MM.1S (cell line): ENCODE measurements at regions not wholly inside any gene's neighbourhood (a gene's known extent, or its start where the extent isn't known, plus 50 kb on each side); places are given as distances from the start of the nearest gene placed in this dataset.

Experiments used
- DNase-seq: peaks from one replicate; pipeline ENCODE4 v3.0.0-alpha.2; 2015
- H2AFZ ChIP-seq: fragments of 300-600 bp; sonication (generic); 2 replicates; pipeline ENCODE4 v1.6.0; 2016; ENCODE audit warnings: antibody characterized with exemption, low read length
- H3F3A ChIP-seq: fragments of 300-600 bp; sonication (generic); 2 replicates; pipeline ENCODE4 v1.6.1; 2016; ENCODE audit warnings: mild to moderate bottlenecking, antibody characterized with exemption, low read length, moderate library complexity, mixed read lengths; ENCODE audit not compliant: insufficient read depth
- H3K27ac ChIP-seq: fragments of 300-600 bp; sonication (generic); 2 replicates; pipeline ENCODE4 v1.5.1; 2016; ENCODE audit warnings: mild to moderate bottlenecking, low read length
- H3K27me3 ChIP-seq: fragments of 300-600 bp; sonication (generic); replicated peaks from 2 replicates; pipeline ENCODE4 v1.6.0; 2016; ENCODE audit warnings: low read length; ENCODE audit not compliant: insufficient read depth
- H3K36me3 ChIP-seq: fragments of 300-600 bp; sonication (generic); replicated peaks from 2 replicates; pipeline ENCODE4 v1.6.1; 2016; ENCODE audit warnings: mild to moderate bottlenecking, low read length, mixed read lengths; ENCODE audit not compliant: insufficient read depth
- H3K4me1 ChIP-seq: fragments of 300-600 bp; sonication (generic); 2 replicates; pipeline ENCODE4 v1.6.1; 2016; ENCODE audit warnings: low read length, mixed read lengths
- H3K4me2 ChIP-seq: fragments of 300-600 bp; sonication (generic); 2 replicates; pipeline ENCODE4 v1.6.0; 2016; ENCODE audit warnings: low read depth, low read length
- H3K4me3 ChIP-seq: fragments of 300-600 bp; sonication (generic); 2 replicates; pipeline ENCODE4 v1.5.1; 2016; ENCODE audit warnings: low read length, mixed read lengths
- H3K79me2 ChIP-seq: fragments of 300-600 bp; sonication (generic); 2 replicates; pipeline ENCODE4 v1.6.1; 2016; ENCODE audit warnings: mixed run types, low read length, mixed read lengths
- H3K9ac ChIP-seq: fragments of 300-600 bp; sonication (generic); 2 replicates; pipeline ENCODE4 v1.6.1; 2016; ENCODE audit warnings: low read length, mixed read lengths
- H3K9me2 ChIP-seq: fragments of 300-600 bp; sonication (generic); replicated peaks from 2 replicates; pipeline ENCODE4 v1.6.1; 2016; ENCODE audit warnings: mild to moderate bottlenecking, low read length, mixed read lengths; ENCODE audit not compliant: insufficient read depth
- H3K9me3 ChIP-seq: fragments of 300-600 bp; sonication (generic); replicated peaks from 2 replicates; pipeline ENCODE4 v1.6.1; 2016; ENCODE audit warnings: mild to moderate bottlenecking, low read length, mixed read lengths; ENCODE audit not compliant: insufficient read depth
- H4K20me1 ChIP-seq: fragments of 300-600 bp; sonication (generic); 2 replicates; pipeline ENCODE4 v1.6.1; 2016; ENCODE audit warnings: mild to moderate bottlenecking, low read length, moderate library complexity, mixed read lengths; ENCODE audit not compliant: insufficient read depth
- CTCF ChIP-seq: fragments of 300-600 bp; sonication (generic); IDR thresholded peaks from 2 replicates; pipeline ENCODE4 v1.5.1; 2016; ENCODE audit warnings: antibody characterized with exemption, low read length, mixed read lengths
- EZH2 ChIP-seq: fragments of 300-600 bp; sonication (generic); optimal IDR thresholded peaks from 2 replicates; pipeline ENCODE3; 2017; ENCODE audit warnings: low read depth, mild to moderate bottlenecking, antibody characterized with exemption, low read length, mixed read lengths
- EZH2phosphoT487 ChIP-seq: fragments of 300-600 bp; sonication (generic); IDR thresholded peaks from 2 replicates; pipeline ENCODE4 v1.6.1; 2018; ENCODE audit warnings: antibody characterized with exemption, low read length

- no peak overlapping the region for H3K9ac ChIP-seq
- no peaks in the 10 kb centered on the region for H3K9me3 ChIP-seq
- no peaks in the 10 kb centered on the region for H4K20me1 ChIP-seq
- no peak overlapping the region for H3K4me2 ChIP-seq
- H3K9me2 ChIP-seq: no peaks in the 10 kb centered on the region
- H3K36me3 ChIP-seq: no peaks in the 10 kb centered on the region
- no peak for TF ChIP-seq EZH2
- no peak for TF ChIP-seq CTCF
- no peak for TF ChIP-seq EZH2phosphoT487
- no peak overlapping the region for H3K27ac ChIP-seq
- no peak overlapping the region for H2AFZ ChIP-seq
- H3K4me1 ChIP-seq: peaks cover 27% of the 10 kb centered on the region
- H3K4me3 ChIP-seq: no peak overlapping the region
- peaks cover 8% of the 10 kb centered on the region; the same call in 1 of the 2 replicates for H3F3A ChIP-seq
- H3K79me2 ChIP-seq: no peaks in the 10 kb centered on the region
- DNase-seq: no peak
- no peaks in the 10 kb centered on the region for H3K27me3 ChIP-seq
Measured at GRCh38 chr3:194043516-194043915, 92.4 kb upstream of the HES1 start.

- DNase-seq: peak; percentile 47
- no peak overlapping the region for H3K27ac ChIP-seq
- no peaks in the 10 kb centered on the region for H4K20me1 ChIP-seq
- no peaks in the 10 kb centered on the region for H3K27me3 ChIP-seq
- no peak overlapping the region for H3K4me2 ChIP-seq
- H3K9me3 ChIP-seq: no peaks in the 10 kb centered on the region
- H3K36me3 ChIP-seq: no peaks in the 10 kb centered on the region
- H3K9me2 ChIP-seq: no peaks in the 10 kb centered on the region
- no peak overlapping the region for H3K4me3 ChIP-seq
- H3K79me2 ChIP-seq: no peaks in the 10 kb centered on the region
- no peak overlapping the region for H2AFZ ChIP-seq
- H3K4me1 ChIP-seq: peaks cover 27% of the 10 kb centered on the region
- no peak overlapping the region for H3K9ac ChIP-seq
- H3F3A ChIP-seq: peaks cover 8% of the 10 kb centered on the region; the same call in 1 of the 2 replicates
- TF ChIP-seq EZH2phosphoT487: no peak
Measured at GRCh38 chr3:194045289-194045688, 90.7 kb upstream of the HES1 start.

GRCh38 chr3:194045919-194046318 is 90.0 kb upstream of the HES1 start:
- Histone ChIP-seq H3K27me3 (no peaks in the 10 kb centered on the region), H3F3A (peaks cover 8% of the 10 kb centered on the region; the same call in 1 of the 2 replicates), H4K20me1 (no peaks in the 10 kb centered on the region), H2AFZ (no peak overlapping the region), H3K9me2 (no peaks in the 10 kb centered on the region), H3K79me2 (no peaks in the 10 kb centered on the region), H3K36me3 (no peaks in the 10 kb centered on the region), H3K4me1 (peaks cover 21% of the 10 kb centered on the region), H3K27ac (no peak overlapping the region), H3K4me3 (no peak overlapping the region), H3K9ac (no peak overlapping the region), H3K4me2 (no peak overlapping the region), H3K9me3 (no peaks in the 10 kb centered on the region)
- TF ChIP-seq CTCF: no peak
- no peak for TF ChIP-seq EZH2phosphoT487
- no peak for TF ChIP-seq EZH2
- DNase-seq: no peak

GRCh38 chr3:194046531-194046930 is 89.4 kb upstream of the HES1 start:
- H3K9me2 ChIP-seq: no peaks in the 10 kb centered on the region
- H3K9ac ChIP-seq: no peak overlapping the region
- H3F3A ChIP-seq: peaks cover 8% of the 10 kb centered on the region; the same call in 1 of the 2 replicates
- no peaks in the 10 kb centered on the region for H3K9me3 ChIP-seq
- no peaks in the 10 kb centered on the region for H3K27me3 ChIP-seq
- no peak for DNase-seq
- no peaks in the 10 kb centered on the region for H3K79me2 ChIP-seq
- H3K4me3 ChIP-seq: no peak overlapping the region
- TF ChIP-seq EZH2phosphoT487 (no peak), EZH2 (no peak), CTCF (no peak)
- H2AFZ ChIP-seq: no peak overlapping the region
- H3K27ac ChIP-seq: no peak overlapping the region
- H3K4me1 ChIP-seq: peaks cover 19% of the 10 kb centered on the region
- no peak overlapping the region for H3K4me2 ChIP-seq
- H4K20me1 ChIP-seq: no peaks in the 10 kb centered on the region
- no peaks in the 10 kb centered on the region for H3K36me3 ChIP-seq
